ENCODE measurements at regions not wholly inside any gene's neighbourhood (a gene's known extent, or its start where the extent isn't known, plus 50 kb on each side); places are given as distances from the start of the nearest gene placed in this dataset.
A peak's percentile ranks its signal among the peaks of the same experiment; 100 is the strongest.

GRCh38 chr10:118971876-118972275, 57.6 kb upstream of the NANOS1 start:
- CTCF ChIA-PET (ENCODE audit: partially characterized antibody) = interaction anchor here (1.0 to 2.0 kb wide), 2 partner anchors 10 to 16 kb away, joined by 5 read pairs; no protein-coding TSS in a partner anchor
- no peak for TF ChIP-seq SUZ12 (IDR thresholded peaks at IDR 0.05; ENCODE audit: low read length)
- no peak for TF ChIP-seq SAP30 (IDR thresholded peaks at IDR 0.05; ENCODE audit: insufficient read depth, insufficient replicate concordance, low read length)
- TF ChIP-seq KDM4A (IDR thresholded peaks at IDR 0.05; ENCODE audit: low read depth, low read length, severe bottlenecking) = no peak
- no peak for TF ChIP-seq HDAC6 (IDR thresholded peaks at IDR 0.05; ENCODE audit: low read depth, low read length)
- no peak for TF ChIP-seq POU5F1 (IDR thresholded peaks at IDR 0.05; ENCODE audit: low read depth, low read length)
- no peak for TF ChIP-seq KDM5A (IDR thresholded peaks at IDR 0.05; ENCODE audit: low read length)
- no peak for TF ChIP-seq FOSL1 (IDR thresholded peaks at IDR 0.05; ENCODE audit: insufficient read depth, low read depth, low read length)
- no peak for TF ChIP-seq GTF2F1 (IDR thresholded peaks at IDR 0.05; ENCODE audit: borderline replicate concordance, low read depth, low read length)
- TF ChIP-seq PHF8 (conservative IDR thresholded peaks at IDR 0.05; ENCODE audit: low read depth, low read length) = no peak
- TF ChIP-seq CTCF (IDR thresholded peaks at IDR 0.05; ENCODE audit: control extremely low read depth in 1 of 3, insufficient read depth in 1 of 3, low read depth in 1 of 3, low read length in 3 of 3) = peak; percentile 18 to 31 (median 19); a peak in 3 of 4 replicates
- no peak for TF ChIP-seq GABPA (IDR thresholded peaks at IDR 0.05; ENCODE audit: borderline replicate concordance, insufficient read depth, low read length)
- TF ChIP-seq BACH1 (IDR thresholded peaks at IDR 0.05; ENCODE audit: low read length) = no peak

More at GRCh38 chr10:118971876-118972275, 57.6 kb upstream of the NANOS1 start:
- H3K4ac ChIP-seq (replicated peaks; ENCODE audit: insufficient read length, low read depth, low read length) = no peak overlapping the region
- H4K91ac ChIP-seq (replicated peaks; ENCODE audit: insufficient read length, low read length) = no peak overlapping the region
- H3K18ac ChIP-seq (ENCODE audit: extremely low read depth, low read length) = no peak overlapping the region
- H4K5ac ChIP-seq (ENCODE audit: insufficient read length, low read depth, low read length) = no peak overlapping the region
- no peaks in the 10 kb centered on the region for H4K20me1 ChIP-seq (replicated peaks in 1 of 2; ENCODE audit: control insufficient read depth in 1 of 2, insufficient read depth in 2 of 2, low read length in 2 of 2)
- H3K9ac ChIP-seq (replicated peaks in 1 of 4; ENCODE audit: extremely low read depth in 1 of 4, low read depth in 3 of 4, low read length in 3 of 4) = no peak overlapping the region
- H3K4me3 ChIP-seq (ENCODE audit: extremely low read depth in 1 of 4, insufficient read depth in 2 of 4, low read depth in 3 of 4, low read length in 4 of 4) = no peak overlapping the region
- no peak overlapping the region for H2BK5ac ChIP-seq (ENCODE audit: low read depth, low read length)
- H3K4me2 ChIP-seq (ENCODE audit: insufficient read depth in 1 of 2, low read depth in 2 of 2, low read length in 2 of 2) = no peak overlapping the region
- 72% methylated on average over 3 of the region's 3 CpGs; no CpG with 5 or more reads in 1 of the 2 experiments for WGBS, 2 experiments (ENCODE audit: extremely low coverage in 1 of 2, insufficient coverage in 1 of 2, insufficient read length in 1 of 2, insufficient replicate concordance in 2 of 2, low coverage in 1 of 2, low lambda C conversion rate in 2 of 2, missing lambda C conversion rate in 1 of 2)
- H2AK5ac ChIP-seq (ENCODE audit: low read depth, low read length) = no peak overlapping the region
- H2AFZ ChIP-seq (ENCODE audit: low read length) = no peak overlapping the region
- H2BK15ac ChIP-seq (ENCODE audit: low read length) = no peak overlapping the region
- no peak overlapping the region for H4K8ac ChIP-seq (ENCODE audit: extremely low read depth, insufficient read depth, low read length)
- H3K23me2 ChIP-seq (ENCODE audit: low read depth, low read length) = no peaks in the 10 kb centered on the region
- no peak for FAIRE-seq
- H3K4me1 ChIP-seq (replicated peaks in 1 of 4; ENCODE audit: control insufficient read depth in 3 of 4, insufficient read depth in 4 of 4, low read length in 3 of 4) = no peaks in the 10 kb centered on the region
- H2BK120ac ChIP-seq (replicated peaks; ENCODE audit: low read depth, low read length) = no peak overlapping the region
- no peak overlapping the region for H3K23ac ChIP-seq (ENCODE audit: insufficient read length)
- H3K56ac ChIP-seq (replicated peaks; ENCODE audit: insufficient read length, low read depth, low read length) = no peak overlapping the region
- H2BK12ac ChIP-seq (ENCODE audit: low read depth, low read length) = no peak overlapping the region
- no peaks in the 10 kb centered on the region for H3K79me2 ChIP-seq (ENCODE audit: control insufficient read depth in 1 of 2, insufficient read depth in 2 of 2, low read length in 2 of 2)
- H3K36me3 ChIP-seq (ENCODE audit: control insufficient read depth in 2 of 4, insufficient read depth in 4 of 4, low read length in 3 of 4) = no peaks in the 10 kb centered on the region
- H3K27ac ChIP-seq (ENCODE audit: low read depth, low read length) = no peak overlapping the region
- H3K14ac ChIP-seq (ENCODE audit: insufficient read length) = no peak overlapping the region
- H2BK20ac ChIP-seq (ENCODE audit: low read length) = no peak overlapping the region
- no peaks in the 10 kb centered on the region for H3K79me1 ChIP-seq (ENCODE audit: low read depth, low read length)
- DNase-seq (ENCODE audit: low read depth in 1 of 2, low spot score in 2 of 2) = no peak
- POLR2A ChIA-PET (ENCODE audit: partially characterized antibody) = no interaction called here
- no peaks in the 10 kb centered on the region for H3K27me3 ChIP-seq (replicated peaks in 1 of 4; ENCODE audit: control insufficient read depth in 3 of 4, extremely low read depth in 1 of 4, insufficient read depth in 3 of 4, low read length in 3 of 4)
- H3K9me3 ChIP-seq (ENCODE audit: insufficient read depth in 2 of 2, low read depth in 1 of 2, low read length in 1 of 2) = peaks cover 0 to 5% of the 10 kb centered on the region in 2 experiments; a peak in 1 of 4 replicates

All from H1 (cell line).